OCI-LY7 (cell line): ENCODE measurements at regions not wholly inside any gene's neighbourhood (a gene's known extent, or its start where the extent isn't known, plus 50 kb on each side); places are given as distances from the start of the nearest gene placed in this dataset.

ENCODE experiments used
- BruUV-seq: library from RNA; stranded (reverse); fragments of 400-500 nt; replicated peaks from 2 replicates; lab custom pipeline; 2021; lab: Mats Ljungman, UMichigan
- CTCF ChIA-PET: fragments of 300-600 bp; sonication (Branson Sonifier 250); formaldehyde crosslinking; loops from one replicate; lab custom pipeline; 2022; ENCODE audit warnings: antibody characterized with exemption; ENCODE audit not compliant: unreplicated experiment; lab: Charles Lee
- POLR2A ChIA-PET: fragments of 300-600 bp; sonication (Branson Sonifier 250); formaldehyde crosslinking; loops from one replicate; lab custom pipeline; 2022; ENCODE audit warnings: antibody characterized with exemption; lab: Charles Lee
- DNase-seq: peaks from one replicate; pipeline ENCODE4 v3.0.0-alpha.2; 2015; ENCODE audit warnings: low spot score
- H2AFZ ChIP-seq: fragments of 200-600 bp; sonication (generic), shearing (Covaris generic); 2 replicates; pipeline ENCODE4 v1.6.1; 2014; ENCODE audit warnings: mild to moderate bottlenecking, antibody characterized with exemption, low read length, moderate library complexity
- H3K27ac ChIP-seq: fragments of 200-600 bp; sonication (generic); 2 replicates; pipeline ENCODE4 v1.5.1; 2014; ENCODE audit warnings: mixed run types, low read depth, mild to moderate bottlenecking, moderate library complexity, low read length, inconsistent platforms; ENCODE audit not compliant: poor library complexity, severe bottlenecking
- H3K36me3 ChIP-seq: fragments of 200-600 bp; sonication (generic); 2 replicates; pipeline ENCODE4 v1.6.1; 2014; ENCODE audit warnings: mild to moderate bottlenecking, antibody characterized with exemption, low read length, moderate library complexity, mixed read lengths; ENCODE audit not compliant: insufficient read depth
- H3K4me1 ChIP-seq: fragments of 200-600 bp; sonication (generic); 2 replicates; pipeline ENCODE4 v1.5.1; 2014; ENCODE audit warnings: mild to moderate bottlenecking, low read length; ENCODE audit not compliant: insufficient read depth, poor library complexity, severe bottlenecking
- H3K4me2 ChIP-seq: fragments of 200-600 bp; sonication (generic); 2 replicates; pipeline ENCODE4 v1.6.1; 2014; ENCODE audit warnings: mild to moderate bottlenecking, low read length
- H3K4me3 ChIP-seq: fragments of 200-600 bp; sonication (generic); 2 replicates; pipeline ENCODE4 v1.5.1; 2014; ENCODE audit warnings: mild to moderate bottlenecking, low read depth, low read length; ENCODE audit not compliant: poor library complexity, severe bottlenecking
- H3K79me2 ChIP-seq: fragments of 200-600 bp; sonication (generic); 2 replicates; pipeline ENCODE4 v1.6.1; 2016; ENCODE audit warnings: low read depth, mild to moderate bottlenecking, low read length, moderate library complexity, mixed read lengths; ENCODE audit not compliant: insufficient read depth
- H3K9me2 ChIP-seq: fragments of 200-600 bp; sonication (generic); 2 replicates; pipeline ENCODE4 v1.6.1; 2016; ENCODE audit warnings: mild to moderate bottlenecking, low read length, mixed read lengths; ENCODE audit not compliant: insufficient read depth
- H3K9me3 ChIP-seq: fragments of 200-600 bp; sonication (generic); 2 replicates; pipeline ENCODE4 v1.6.1; 2014; ENCODE audit warnings: mild to moderate bottlenecking, mixed run types, low read length, mixed read lengths
- H4K20me1 ChIP-seq: fragments of 200-600 bp; sonication (generic); 2 replicates; pipeline ENCODE4 v1.6.1; 2014; ENCODE audit warnings: mild to moderate bottlenecking, antibody characterized with exemption, low read length, moderate library complexity, mixed read lengths; ENCODE audit not compliant: insufficient read depth
- EZH2phosphoT487 ChIP-seq: fragments of 200-600 bp; sonication (generic); IDR thresholded peaks from 2 replicates; pipeline ENCODE4 v1.6.1; 2018; ENCODE audit warnings: low read depth, borderline replicate concordance, mild to moderate bottlenecking, mixed run types, antibody characterized with exemption, low read length, moderate library complexity, mixed read lengths
- intact Hi-C: fragments of 100-400 bp; cut with micrococcal nuclease; formaldehyde crosslinking; loops from one replicate; pipeline ENCODE4 v1.10.0; 2022; ENCODE audit not compliant: unreplicated experiment
- TF ChIP-seq, protein P1 (sequence below): fragments of 200-600 bp; sonication (generic); conservative IDR thresholded peaks from 2 replicates; pipeline ENCODE4 v1.5.1; 2014; ENCODE audit warnings: mild to moderate bottlenecking, antibody characterized with exemption, low read length, moderate library complexity, mixed read lengths

DNA sequence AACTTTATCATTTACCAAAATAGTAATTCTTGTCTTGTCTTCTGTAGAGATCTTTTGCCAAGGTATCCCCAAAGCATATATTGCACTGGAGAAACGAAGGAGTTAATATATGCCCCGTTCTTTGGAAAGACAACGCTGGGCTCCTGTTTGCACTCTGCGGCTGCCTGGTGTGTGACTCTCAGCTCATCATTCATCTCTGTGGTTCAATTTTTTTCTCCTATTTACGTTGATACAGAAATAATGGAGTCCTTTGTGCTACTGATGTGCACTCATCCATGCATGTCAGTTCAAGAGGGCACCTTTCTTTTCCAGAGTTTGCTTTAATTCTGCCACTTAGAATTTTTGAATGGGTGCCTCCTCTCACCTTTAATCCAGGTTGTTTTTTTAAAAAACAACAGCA is 655.5 kb downstream of the DCDC2C start:
- H3K4me3 ChIP-seq: no peak overlapping the region
- TF ChIP-seq EZH2phosphoT487: no peak
- TF ChIP-seq, protein P1, sequence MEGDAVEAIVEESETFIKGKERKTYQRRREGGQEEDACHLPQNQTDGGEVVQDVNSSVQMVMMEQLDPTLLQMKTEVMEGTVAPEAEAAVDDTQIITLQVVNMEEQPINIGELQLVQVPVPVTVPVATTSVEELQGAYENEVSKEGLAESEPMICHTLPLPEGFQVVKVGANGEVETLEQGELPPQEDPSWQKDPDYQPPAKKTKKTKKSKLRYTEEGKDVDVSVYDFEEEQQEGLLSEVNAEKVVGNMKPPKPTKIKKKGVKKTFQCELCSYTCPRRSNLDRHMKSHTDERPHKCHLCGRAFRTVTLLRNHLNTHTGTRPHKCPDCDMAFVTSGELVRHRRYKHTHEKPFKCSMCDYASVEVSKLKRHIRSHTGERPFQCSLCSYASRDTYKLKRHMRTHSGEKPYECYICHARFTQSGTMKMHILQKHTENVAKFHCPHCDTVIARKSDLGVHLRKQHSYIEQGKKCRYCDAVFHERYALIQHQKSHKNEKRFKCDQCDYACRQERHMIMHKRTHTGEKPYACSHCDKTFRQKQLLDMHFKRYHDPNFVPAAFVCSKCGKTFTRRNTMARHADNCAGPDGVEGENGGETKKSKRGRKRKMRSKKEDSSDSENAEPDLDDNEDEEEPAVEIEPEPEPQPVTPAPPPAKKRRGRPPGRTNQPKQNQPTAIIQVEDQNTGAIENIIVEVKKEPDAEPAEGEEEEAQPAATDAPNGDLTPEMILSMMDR: no peak
- H3K9me3 ChIP-seq: no peaks in the 10 kb centered on the region
- H3K4me2 ChIP-seq: no peak overlapping the region
- no peaks in the 10 kb centered on the region for H3K9me2 ChIP-seq
- CTCF ChIA-PET: no interaction called here
- H3K79me2 ChIP-seq: no peaks in the 10 kb centered on the region
- BruUV-seq: no TSS peak
- DNase-seq: no peak
- no peaks in the 10 kb centered on the region for H3K4me1 ChIP-seq
- no peaks in the 10 kb centered on the region for H4K20me1 ChIP-seq
- intact Hi-C loops: loop anchor here (10.0 kb wide), 2 partner anchors 234 to 406 kb away; no protein-coding TSS in a partner anchor
- H2AFZ ChIP-seq: no peak overlapping the region
- H3K36me3 ChIP-seq: no peaks in the 10 kb centered on the region
- H3K27ac ChIP-seq: no peak overlapping the region
- POLR2A ChIA-PET: interaction anchor here (0.6 kb wide), 1 partner anchor 9 kb away, joined by 4 read pairs; no protein-coding TSS in a partner anchor

DNA sequence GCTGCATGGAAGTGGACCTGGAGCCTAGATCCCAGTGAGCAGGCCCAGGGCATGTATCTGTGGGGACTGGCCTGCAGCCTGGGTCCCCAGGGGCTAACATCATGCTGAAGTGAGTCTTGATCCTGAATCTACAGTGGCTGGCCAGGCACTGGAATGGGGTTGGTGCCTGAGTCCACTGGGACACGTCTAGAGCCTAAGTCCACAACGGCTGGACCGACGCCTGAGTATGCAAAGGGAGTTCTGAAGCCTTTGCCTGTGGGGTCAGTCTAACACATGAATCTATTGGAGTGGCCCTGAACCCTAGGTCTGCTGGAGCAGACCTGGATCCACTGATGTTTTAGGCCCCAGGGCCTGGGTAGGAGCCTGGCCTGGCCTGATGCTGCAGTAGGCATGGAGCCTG is 665.5 kb downstream of the DCDC2C start:
- CTCF ChIA-PET: no interaction called here
- POLR2A ChIA-PET: no interaction called here

DNA sequence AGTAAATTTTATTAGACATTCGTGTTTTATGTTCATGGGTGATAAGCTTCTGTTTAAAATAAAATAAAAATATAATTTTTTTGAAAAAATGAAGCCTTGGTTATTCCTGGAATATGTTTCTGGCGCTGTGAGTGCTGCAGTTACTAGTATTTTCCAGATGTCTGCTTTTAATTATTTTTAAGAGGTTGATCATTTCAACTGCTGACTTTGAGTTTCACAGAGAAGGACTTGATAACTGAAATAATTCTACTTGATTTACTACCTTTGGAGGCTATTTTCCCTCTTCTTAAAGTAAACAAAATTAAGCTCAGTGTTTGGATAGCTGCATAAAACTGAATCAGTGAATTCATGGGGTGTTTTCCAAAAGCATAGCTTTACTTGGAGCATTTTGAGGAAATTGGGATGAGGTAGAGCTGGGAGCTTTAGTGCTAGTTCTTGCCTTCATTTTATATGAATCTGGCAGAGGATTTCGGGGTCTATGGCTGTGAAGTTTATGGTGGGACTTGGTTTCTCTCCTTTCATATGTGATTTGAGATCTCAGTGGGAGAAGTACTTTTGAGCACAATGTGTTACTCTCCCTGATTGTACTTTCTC is 666.5 kb downstream of the DCDC2C start:
- no TSS peak for BruUV-seq
- H3K9me3 ChIP-seq: no peaks in the 10 kb centered on the region
- intact Hi-C loops: no loop called here

More for the DNA sequence above, 665.5 kb downstream of the DCDC2C start:
- BruUV-seq: no TSS peak
- H3K4me3 ChIP-seq: no peak overlapping the region
- H3K27ac ChIP-seq: no peak overlapping the region
- H3K9me3 ChIP-seq: no peaks in the 10 kb centered on the region
- H4K20me1 ChIP-seq: no peaks in the 10 kb centered on the region
- DNase-seq: no peak
- H2AFZ ChIP-seq: no peak overlapping the region
- H3K4me1 ChIP-seq: no peaks in the 10 kb centered on the region
- TF ChIP-seq, protein P1: no peak
- TF ChIP-seq EZH2phosphoT487: no peak
- H3K36me3 ChIP-seq: no peaks in the 10 kb centered on the region
- intact Hi-C loops: no loop called here
- H3K9me2 ChIP-seq: no peaks in the 10 kb centered on the region
- no peaks in the 10 kb centered on the region for H3K79me2 ChIP-seq
- H3K4me2 ChIP-seq: no peak overlapping the region

More for the DNA sequence above, 666.5 kb downstream of the DCDC2C start:
- no peak overlapping the region for H3K4me3 ChIP-seq
- no peak overlapping the region for H3K4me2 ChIP-seq
- no peak for TF ChIP-seq EZH2phosphoT487
- TF ChIP-seq, protein P1: no peak
- CTCF ChIA-PET: no interaction called here
- H4K20me1 ChIP-seq: no peaks in the 10 kb centered on the region
- H3K36me3 ChIP-seq: no peaks in the 10 kb centered on the region
- no peak for DNase-seq
- no peaks in the 10 kb centered on the region for H3K9me2 ChIP-seq
- H3K27ac ChIP-seq: no peak overlapping the region
- POLR2A ChIA-PET: no interaction called here
- no peak overlapping the region for H2AFZ ChIP-seq
- no peaks in the 10 kb centered on the region for H3K79me2 ChIP-seq
- H3K4me1 ChIP-seq: no peaks in the 10 kb centered on the region
